T-helper 1 cell treated with Interleukin-12 subunit alpha and Interleukin-12 subunit beta and Interleukin-4 antibody, amounts not matched to agents 30 ng/mL and 1 ng/mL, for 36 hours (primary cell): ENCODE measurements at regions not wholly inside any gene's neighbourhood (a gene's known extent, or its start where the extent isn't known, plus 50 kb on each side); places are given as distances from the start of the nearest gene placed in this dataset.

Source experiments
- intact Hi-C: fragments of 100-400 bp; cut with micrococcal nuclease; formaldehyde crosslinking; loops from one replicate; pipeline ENCODE4 v1.15.1; 2024

DNA sequence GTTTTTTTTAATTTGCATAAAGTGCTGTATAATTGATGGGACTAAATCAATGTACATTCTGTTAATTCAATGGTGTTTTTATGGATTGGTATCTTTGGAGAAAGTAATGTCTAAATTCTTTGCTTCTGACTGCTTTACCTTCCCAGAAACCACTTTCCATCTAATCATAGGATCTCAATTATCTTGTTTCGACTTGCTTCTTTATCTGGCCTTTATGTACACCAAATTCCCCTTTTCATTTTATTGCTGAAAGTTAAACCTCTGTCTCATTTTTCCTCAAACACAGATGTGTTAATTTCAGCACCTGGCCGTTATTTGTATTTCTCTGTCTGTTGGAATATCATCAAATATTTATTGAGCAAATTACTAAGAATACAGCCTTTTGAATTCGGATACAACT is 287.3 kb upstream of the GBE1 start:
- intact Hi-C loops = no loop called here

- intact Hi-C loops = no loop called here
Observed at GRCh38 chr3:82044930-82045705, 283.7 kb upstream of the GBE1 start.

GRCh38 chr3:82038556-82038955 is 277.1 kb upstream of the GBE1 start:
- intact Hi-C loops = no loop called here

DNA sequence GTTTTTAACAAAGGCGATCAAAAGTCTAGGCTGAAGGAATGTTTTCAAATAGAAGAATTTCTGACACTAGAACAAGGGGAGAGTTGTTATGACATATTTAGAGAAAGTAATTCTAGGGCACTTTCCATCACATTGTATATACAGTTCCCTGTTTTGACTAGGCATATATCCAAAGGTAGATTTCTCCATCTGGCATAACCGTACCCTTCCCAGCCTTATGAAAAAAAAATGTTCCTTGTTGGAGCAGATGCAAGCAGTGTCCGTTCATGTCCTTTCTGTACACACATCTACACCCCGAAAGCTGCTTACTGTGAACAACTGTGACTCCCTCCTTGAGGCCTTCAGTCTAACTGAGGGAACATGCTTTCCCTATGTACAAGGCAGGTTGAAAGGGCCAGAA is 271.7 kb upstream of the GBE1 start:
- intact Hi-C loops = no loop called here

DNA sequence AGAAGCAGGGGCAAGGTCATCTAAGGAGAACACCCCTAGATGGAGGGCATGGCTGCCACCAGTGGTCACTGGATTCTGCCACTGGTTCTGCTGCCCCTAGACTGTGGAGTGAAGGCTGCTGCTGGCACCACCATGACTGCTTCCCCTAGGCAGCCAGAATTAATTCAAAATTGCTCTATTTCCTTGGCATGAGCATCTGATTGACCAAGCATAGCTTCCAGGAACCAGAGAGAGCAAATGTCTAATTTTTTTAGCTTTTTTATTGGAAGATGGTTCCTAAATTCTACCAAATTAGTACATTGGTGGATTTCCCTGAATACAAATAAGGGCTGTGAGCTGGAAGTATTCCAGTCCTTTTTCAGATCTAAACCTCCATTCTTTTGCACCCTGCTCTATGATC is 270.2 kb upstream of the GBE1 start:
- intact Hi-C loops = no loop called here

DNA sequence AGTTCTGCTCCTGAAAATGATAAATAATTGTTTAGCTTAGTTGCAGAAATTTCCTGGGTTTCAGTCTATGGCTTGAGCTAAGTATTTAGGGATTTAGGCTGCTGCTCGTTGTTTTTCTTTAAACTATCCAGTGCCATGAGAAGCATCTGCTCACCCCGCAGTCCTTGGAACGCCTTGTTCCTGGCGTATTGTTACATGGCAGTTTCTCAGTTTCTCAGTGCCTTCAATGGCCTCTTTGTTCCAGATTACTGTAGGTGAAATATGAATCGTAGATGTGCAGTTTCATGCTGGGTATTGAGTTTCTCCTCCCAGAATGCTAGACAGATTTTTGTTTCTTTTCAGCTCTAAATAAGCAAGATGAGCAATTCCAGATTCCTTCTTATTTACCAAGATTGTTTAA is 269.5 kb upstream of the GBE1 start:
- intact Hi-C loops = no loop called here

DNA sequence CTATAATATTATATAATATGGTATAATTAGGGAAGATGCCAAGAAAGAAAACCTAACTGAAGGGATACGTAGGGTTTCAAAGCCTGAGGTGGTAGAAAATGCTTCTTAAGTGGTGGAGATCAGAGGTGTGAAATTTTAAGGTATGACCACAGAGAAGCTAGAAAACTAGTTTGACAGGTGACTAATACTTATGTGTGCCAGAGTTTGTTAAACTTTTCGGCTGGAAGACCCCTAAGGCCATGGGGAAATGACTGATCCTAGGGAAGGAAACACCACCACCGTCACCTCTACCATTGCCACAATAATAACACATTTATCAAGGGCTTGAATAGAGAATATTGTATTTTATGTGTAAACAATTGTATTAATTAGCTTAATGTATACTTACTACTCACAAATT is 261.4 kb upstream of the GBE1 start:
- intact Hi-C loops = no loop called here

DNA sequence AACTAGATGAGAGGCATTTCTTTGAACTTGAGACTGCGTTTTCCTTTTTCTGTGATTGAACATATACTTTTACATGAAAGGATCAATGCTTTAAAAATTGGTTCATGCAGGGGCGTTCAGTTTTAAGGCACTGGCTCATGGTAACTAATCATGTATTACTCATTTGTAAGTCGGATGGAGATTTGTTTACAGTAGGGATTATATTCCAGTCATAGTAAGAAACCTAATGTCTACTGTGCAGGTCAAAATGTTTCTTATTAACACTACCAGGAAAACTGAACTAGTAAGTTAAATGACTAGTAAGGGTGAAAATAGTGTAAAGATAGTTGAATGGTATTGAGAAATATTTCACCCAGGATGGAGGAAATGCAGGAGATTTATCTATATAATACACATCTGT is 258.8 kb upstream of the GBE1 start:
- intact Hi-C loops = no loop called here

DNA sequence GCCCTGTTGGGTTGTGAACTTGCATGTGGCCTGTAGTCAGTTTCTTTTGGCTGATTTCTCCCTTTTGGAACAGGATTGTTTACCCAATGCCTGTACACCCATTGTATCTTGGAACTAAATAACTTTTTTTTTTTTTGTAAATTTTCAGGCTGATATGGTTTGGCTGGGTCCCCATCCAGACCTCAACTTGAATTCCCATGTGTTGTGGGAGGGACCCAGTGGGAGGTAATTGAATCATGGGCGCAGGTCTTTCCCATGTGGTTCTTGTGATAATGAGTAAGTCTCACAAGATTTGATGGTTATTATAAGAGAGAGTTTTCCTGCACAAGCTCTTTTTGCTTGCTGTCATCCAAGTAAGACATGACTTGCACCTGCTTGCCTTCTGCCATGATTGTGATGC is 253.8 kb upstream of the GBE1 start:
- intact Hi-C loops = no loop called here

DNA sequence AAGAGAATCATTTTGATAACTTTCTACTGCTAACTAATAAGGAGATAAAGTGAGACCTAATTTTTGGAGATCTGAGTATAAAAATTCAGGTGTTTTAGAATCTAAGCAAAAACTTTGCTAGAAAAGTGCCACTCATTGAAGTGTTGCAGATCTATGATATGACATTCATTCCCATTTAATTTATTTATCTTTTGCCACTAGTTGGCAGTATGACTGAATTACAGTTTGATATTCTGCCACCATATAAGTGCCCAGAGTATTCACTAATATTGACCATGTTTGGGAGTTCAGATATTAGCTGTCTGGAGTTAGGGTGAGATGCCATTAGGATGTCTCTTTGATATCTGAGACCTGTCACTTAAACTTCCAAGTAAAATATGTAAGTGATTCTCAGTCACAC is 251.3 kb upstream of the GBE1 start:
- intact Hi-C loops = no loop called here

DNA sequence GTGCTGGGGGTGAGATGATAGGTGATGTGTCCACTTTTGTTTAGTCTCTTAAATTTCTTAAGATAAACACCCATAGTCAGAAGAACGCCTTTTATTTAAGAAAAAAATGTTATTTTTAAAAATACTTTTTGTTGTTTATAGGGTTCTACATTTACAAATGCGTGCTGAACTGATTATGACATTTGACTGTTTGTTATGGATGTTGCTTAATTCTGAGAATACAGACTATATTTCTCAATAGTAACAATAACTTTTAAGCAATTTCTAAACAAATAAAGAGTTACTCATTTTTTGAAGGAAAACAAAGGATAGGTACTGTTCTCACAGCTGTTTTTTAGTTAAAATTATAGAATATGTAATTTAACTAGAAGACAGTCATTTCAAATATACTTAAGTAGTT is 249.9 kb upstream of the GBE1 start:
- intact Hi-C loops = no loop called here

- intact Hi-C loops = no loop called here
Observed at GRCh38 chr3:82005266-82005665, 243.8 kb upstream of the GBE1 start.

DNA sequence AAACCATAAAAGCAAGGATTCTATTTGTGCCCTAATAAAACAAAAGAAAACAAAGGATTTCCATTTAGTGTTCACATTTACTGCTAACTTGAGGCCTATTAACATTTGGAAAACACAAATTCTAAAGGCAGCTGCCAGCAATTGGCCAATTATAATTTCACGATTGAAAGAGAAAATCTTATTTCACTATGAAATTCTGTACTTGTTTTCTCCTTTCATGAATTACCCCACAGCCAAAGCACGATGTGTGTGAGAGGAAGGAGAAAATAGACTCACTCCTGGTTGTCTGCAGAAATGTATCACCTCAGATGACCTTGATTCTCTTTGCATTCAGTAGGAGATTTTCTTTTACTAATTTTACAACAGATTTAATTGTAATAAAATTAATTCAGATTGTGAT is 242.8 kb upstream of the GBE1 start:
- intact Hi-C loops = no loop called here

GRCh38 chr3:82002986-82003642 is 241.7 kb upstream of the GBE1 start:
- intact Hi-C loops = no loop called here

DNA sequence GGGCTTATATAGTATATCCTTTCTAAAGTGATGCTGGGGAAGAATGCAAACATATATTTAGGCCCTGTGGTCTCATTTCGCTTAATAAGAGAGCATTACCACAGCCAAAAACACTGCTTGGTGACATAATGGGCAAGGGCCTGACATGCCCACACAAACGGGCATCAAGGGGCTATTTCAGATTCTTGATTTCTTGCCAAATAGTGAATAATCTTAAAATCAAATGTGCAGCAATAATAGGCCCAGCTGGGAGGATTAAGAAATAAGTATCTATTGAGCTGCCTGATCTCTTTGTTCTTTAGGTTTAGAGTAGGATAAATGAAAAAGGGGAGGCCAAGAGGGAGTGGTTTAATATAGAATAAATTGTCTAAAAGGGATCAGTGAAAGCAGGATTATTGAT is 241.0 kb upstream of the GBE1 start:
- intact Hi-C loops = no loop called here

- intact Hi-C loops = no loop called here
Observed at GRCh38 chr3:82001276-82001923, 240.0 kb upstream of the GBE1 start.

GRCh38 chr3:82000773-82001172 is 239.3 kb upstream of the GBE1 start:
- intact Hi-C loops = no loop called here

DNA sequence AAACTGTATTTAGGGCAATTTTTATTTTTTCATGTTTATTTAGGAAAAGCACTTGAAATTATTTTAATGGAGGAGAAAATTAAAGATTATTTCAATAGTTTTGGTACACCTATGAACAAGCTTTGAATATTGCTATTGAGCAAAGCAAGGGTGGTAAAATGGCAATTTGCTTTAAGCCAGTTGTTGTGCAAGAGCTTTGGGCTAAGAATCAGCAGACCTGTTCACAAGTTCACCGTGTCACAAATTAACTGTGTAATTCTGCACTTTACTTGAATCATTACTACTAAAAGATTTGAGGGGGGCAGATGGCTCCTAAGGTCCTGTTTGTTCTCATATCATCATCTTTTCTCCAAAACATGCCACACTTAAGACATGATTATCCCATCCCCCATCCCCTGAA is 238.9 kb upstream of the GBE1 start:
- intact Hi-C loops = no loop called here

DNA sequence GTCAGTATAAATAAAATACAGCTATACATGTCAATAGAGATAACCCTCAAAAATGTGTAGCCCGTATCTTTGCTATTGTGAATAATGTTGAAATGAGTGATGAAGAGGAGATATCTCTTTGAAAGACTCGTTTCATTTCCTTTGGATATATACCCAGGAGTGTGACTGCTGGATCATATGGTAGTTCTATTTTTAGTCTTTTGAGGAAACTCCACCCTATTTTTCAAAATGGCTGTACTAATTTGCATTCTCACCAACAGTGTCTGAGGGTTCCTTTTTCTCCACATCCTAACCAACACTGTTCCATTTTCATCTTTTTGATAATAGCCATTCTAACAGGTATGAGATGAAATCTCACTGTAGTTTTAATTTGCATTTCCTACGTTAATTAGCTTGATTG is 237.5 kb upstream of the GBE1 start:
- intact Hi-C loops = no loop called here

GRCh38 chr3:81998139-81998755 is 236.8 kb upstream of the GBE1 start:
- intact Hi-C loops = no loop called here

- intact Hi-C loops = no loop called here
Observed at GRCh38 chr3:81997390-81997789, 235.9 kb upstream of the GBE1 start.

- intact Hi-C loops = no loop called here
Observed at GRCh38 chr3:81995329-81995728, 233.9 kb upstream of the GBE1 start.
